Large intestine (tissue), 3 donors: ENCODE measurements at regions not wholly inside any gene's neighbourhood (a gene's known extent, or its start where the extent isn't known, plus 50 kb on each side); places are given as distances from the start of the nearest gene placed in this dataset.
A peak's percentile ranks its signal among the peaks of the same experiment; 100 is the strongest.

ENCODE experiments used
- DNase-seq, 2 donors: peaks; one replicate each; pipeline versions ENCODE4 v3.0.0 to v3.0.0-alpha.2; 2013
- H3K27ac ChIP-seq: one replicate; pipeline ENCODE4 v1.5.1; 2013; ENCODE audit warnings: low read length
- H3K27me3 ChIP-seq: 2 replicates; pipeline ENCODE4 v1.6.1; 2013; ENCODE audit warnings: low read length; ENCODE audit not compliant: control insufficient read depth, insufficient read depth
- H3K36me3 ChIP-seq: 2 replicates; pipeline ENCODE4 v1.6.1; 2013; ENCODE audit warnings: low read length; ENCODE audit not compliant: control insufficient read depth, insufficient read depth
- H3K4me1 ChIP-seq: one replicate; pipeline ENCODE4 v1.6.1; 2013; ENCODE audit warnings: low read length; ENCODE audit not compliant: control insufficient read depth, insufficient read depth
- H3K4me3 ChIP-seq: one replicate; pipeline ENCODE4 v1.5.1; 2013; ENCODE audit warnings: low read length
- H3K9me3 ChIP-seq: one replicate; pipeline ENCODE4 v1.6.1; 2013; ENCODE audit warnings: mild to moderate bottlenecking, low read depth, low read length, moderate library complexity; ENCODE audit not compliant: control insufficient read depth
- WGBS: methylation state at CpG from one replicate; pipeline ENCODE4 v1.1.5; 2013; ENCODE audit warnings: low lambda C conversion rate; ENCODE audit not compliant: insufficient coverage; 5-methylcytosine and 5-hydroxymethylcytosine counted together

- H3K27ac ChIP-seq = no peak overlapping the region
- H3K9me3 ChIP-seq = no peaks in the 10 kb centered on the region
- peak in 1 of 2 donors; percentile 0 for DNase-seq
- 86% methylated on average over 1 of the region's 3 CpGs for WGBS
- H3K4me1 ChIP-seq = no peaks in the 10 kb centered on the region
- H3K27me3 ChIP-seq = no peaks in the 10 kb centered on the region
- H3K4me3 ChIP-seq = no peak overlapping the region
- no peaks in the 10 kb centered on the region for H3K36me3 ChIP-seq
These were observed 444.7 kb downstream of the PLK2 start for GRCh38 chr5:58015175-58015574.

DNA sequence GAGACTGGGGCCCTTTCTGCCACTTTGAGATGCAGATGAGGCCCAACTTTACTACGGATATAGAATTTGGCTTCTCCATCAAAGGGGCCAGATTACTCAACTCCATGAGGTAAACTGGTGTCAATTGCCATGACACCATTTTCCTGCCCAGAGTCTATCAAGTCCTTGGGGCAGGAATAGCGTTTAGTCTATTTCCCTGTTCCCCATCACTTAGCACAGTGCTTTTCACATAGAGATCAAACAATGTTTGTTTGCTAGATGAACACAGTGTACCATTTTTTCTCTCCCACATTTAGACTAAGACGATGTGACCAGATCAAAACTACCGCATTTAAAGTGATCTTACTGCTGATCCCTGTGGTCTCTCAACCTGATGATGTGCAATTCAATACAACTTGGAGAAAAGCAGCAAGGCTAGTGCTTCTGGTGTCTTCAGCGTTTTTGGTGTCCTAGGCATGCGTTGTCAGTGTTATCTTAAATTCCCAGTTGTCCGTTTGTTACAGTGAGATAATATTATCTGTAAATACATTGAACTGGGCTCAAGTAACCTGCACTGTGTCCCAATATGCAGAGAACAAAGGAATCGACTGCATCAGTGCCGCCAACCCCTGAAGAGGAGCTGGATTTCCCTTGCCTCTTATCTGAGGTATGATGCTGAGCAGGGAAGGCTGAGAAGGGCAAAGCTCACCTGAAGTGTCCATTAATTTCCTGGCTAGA, 446.2 kb downstream of the PLK2 start:
- Histone ChIP-seq H3K36me3 (no peaks in the 10 kb centered on the region), H3K4me3 (no peak overlapping the region), H3K4me1 (no peaks in the 10 kb centered on the region), H3K27ac (no peak overlapping the region), H3K27me3 (no peaks in the 10 kb centered on the region), H3K9me3 (no peaks in the 10 kb centered on the region)
- DNase-seq = peak; percentile 16 to 21
- no CpG with 5 or more reads among the region's 9 CpGs for WGBS

DNA sequence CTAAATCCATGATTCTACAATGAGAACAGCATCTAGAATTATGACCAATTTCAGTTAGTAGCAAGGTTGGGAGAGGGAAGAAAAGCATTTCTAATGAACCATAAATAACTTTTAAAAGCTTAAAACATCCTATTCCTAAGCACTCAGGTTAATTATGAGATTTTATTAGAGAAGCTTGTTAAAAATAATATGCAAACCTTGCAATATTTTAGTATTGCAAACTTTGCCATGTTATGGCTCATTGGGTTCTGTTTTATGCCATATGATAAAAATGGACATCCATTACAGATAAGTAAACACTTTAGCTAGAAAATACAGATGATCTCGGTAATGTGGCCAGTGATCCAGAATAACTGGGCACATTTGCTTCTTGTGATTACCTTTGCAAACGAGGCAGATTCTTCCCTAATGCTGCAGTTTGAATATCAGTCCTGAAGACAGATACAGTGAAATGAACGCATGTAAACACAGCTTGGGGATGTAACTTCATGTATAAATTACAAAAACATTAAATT, 447.0 kb downstream of the PLK2 start:
- H3K9me3 ChIP-seq = no peaks in the 10 kb centered on the region
- H3K4me3 ChIP-seq = no peak overlapping the region
- H3K4me1 ChIP-seq = no peaks in the 10 kb centered on the region
- H3K27me3 ChIP-seq = no peaks in the 10 kb centered on the region
- peak in 1 of 2 donors; percentile 0 for DNase-seq
- WGBS = 83% methylated on average over 1 of the region's 3 CpGs
- H3K36me3 ChIP-seq = no peaks in the 10 kb centered on the region
- no peak overlapping the region for H3K27ac ChIP-seq

- H3K4me1 ChIP-seq = no peaks in the 10 kb centered on the region
- peak in 1 of 2 donors; percentile 0 for DNase-seq
- 33% methylated on average over 1 of the region's 1 CpG for WGBS
- no peak overlapping the region for H3K27ac ChIP-seq
- no peaks in the 10 kb centered on the region for H3K36me3 ChIP-seq
- no peaks in the 10 kb centered on the region for H3K27me3 ChIP-seq
- no peaks in the 10 kb centered on the region for H3K9me3 ChIP-seq
- H3K4me3 ChIP-seq = no peak overlapping the region
These were observed 447.8 kb downstream of the PLK2 start for GRCh38 chr5:58012102-58012501.

DNA sequence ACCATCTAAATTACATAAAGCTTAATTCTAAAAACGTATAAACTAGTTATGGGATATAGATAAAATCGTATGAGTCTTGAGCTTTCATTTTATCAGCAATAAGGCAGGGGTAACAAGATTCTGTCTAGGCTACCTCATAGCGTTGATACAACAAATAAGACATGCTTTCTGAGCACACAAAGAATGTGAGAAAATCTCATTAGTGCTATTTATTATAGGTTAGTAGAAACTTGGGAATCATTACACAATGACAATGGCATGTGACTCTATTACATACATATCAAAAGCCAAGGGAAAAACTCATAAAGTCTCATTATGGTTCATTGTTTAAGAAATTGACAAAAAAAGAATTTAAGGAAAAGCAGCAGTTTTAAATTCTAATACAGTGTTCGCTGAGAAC, 448.6 kb downstream of the PLK2 start:
- H3K27me3 ChIP-seq = no peaks in the 10 kb centered on the region
- H3K4me3 ChIP-seq = no peak overlapping the region
- H3K27ac ChIP-seq = no peak overlapping the region
- no peaks in the 10 kb centered on the region for H3K9me3 ChIP-seq
- no peaks in the 10 kb centered on the region for H3K4me1 ChIP-seq
- 100% methylated on average over 2 of the region's 4 CpGs for WGBS
- no peak for DNase-seq
- no peaks in the 10 kb centered on the region for H3K36me3 ChIP-seq

GRCh38 chr5:58009754-58010153, 450.1 kb downstream of the PLK2 start:
- no CpG with 5 or more reads among the region's 2 CpGs for WGBS
- Histone ChIP-seq H3K27me3 (no peaks in the 10 kb centered on the region), H3K9me3 (no peaks in the 10 kb centered on the region), H3K4me1 (no peaks in the 10 kb centered on the region), H3K27ac (no peak overlapping the region), H3K36me3 (no peaks in the 10 kb centered on the region), H3K4me3 (no peak overlapping the region)
- peak in 1 of 2 donors; percentile 0 for DNase-seq

DNA sequence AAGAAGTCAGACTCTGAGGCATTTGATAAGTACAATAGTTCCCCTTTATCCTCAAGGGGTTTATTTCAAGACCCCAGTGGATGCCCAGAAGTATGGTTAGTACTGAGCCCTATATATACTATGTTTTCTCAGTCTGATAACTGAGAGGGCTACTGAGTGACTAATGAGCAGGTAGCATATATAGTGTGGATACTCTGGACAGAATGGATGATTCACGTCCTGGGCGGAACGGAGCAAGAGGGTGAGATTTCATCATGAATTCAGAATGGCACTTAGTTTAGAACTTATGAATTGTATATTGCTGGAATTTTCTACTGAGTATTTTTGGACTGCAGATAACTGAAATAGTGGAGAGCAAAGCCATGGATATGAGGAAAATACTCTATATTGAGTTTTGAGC, 457.6 kb downstream of the PLK2 start:
- H3K27me3 ChIP-seq = no peaks in the 10 kb centered on the region
- WGBS = no CpG with 5 or more reads among the region's 3 CpGs
- DNase-seq = no peak
- no peaks in the 10 kb centered on the region for H3K4me1 ChIP-seq
- H3K9me3 ChIP-seq = no peaks in the 10 kb centered on the region
- H3K4me3 ChIP-seq = no peak overlapping the region
- H3K27ac ChIP-seq = no peak overlapping the region
- H3K36me3 ChIP-seq = no peaks in the 10 kb centered on the region

GRCh38 chr5:57993866-57994265, 466.0 kb downstream of the PLK2 start:
- WGBS = no CpG with 5 or more reads among the region's 1 CpG
- H3K36me3 ChIP-seq = no peaks in the 10 kb centered on the region
- H3K9me3 ChIP-seq = no peaks in the 10 kb centered on the region
- no peaks in the 10 kb centered on the region for H3K27me3 ChIP-seq
- DNase-seq = no peak
- H3K27ac ChIP-seq = no peak overlapping the region
- no peaks in the 10 kb centered on the region for H3K4me1 ChIP-seq
- H3K4me3 ChIP-seq = no peak overlapping the region

DNA sequence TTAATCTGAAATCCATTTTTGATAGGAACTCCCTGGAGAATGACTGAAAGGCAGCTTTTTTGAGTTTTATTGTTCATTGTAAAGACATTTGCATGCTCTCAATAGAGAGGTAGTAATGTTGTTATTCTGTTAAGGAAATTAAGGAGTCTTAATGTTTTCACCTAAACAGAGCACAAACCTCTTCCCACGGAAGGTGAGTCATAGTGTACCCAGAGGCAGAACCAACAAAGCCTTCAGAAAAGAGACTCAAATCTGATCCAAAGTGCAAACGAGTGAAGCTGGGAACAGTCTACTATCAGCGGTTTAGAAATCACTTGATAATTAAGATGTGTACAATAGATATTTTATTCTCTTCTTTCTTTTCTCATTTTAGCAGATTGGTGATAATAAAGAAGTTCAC, 470.5 kb downstream of the PLK2 start:
- Histone ChIP-seq H3K9me3 (no peaks in the 10 kb centered on the region), H3K4me1 (no peaks in the 10 kb centered on the region), H3K4me3 (no peak overlapping the region), H3K27ac (no peak overlapping the region), H3K27me3 (no peaks in the 10 kb centered on the region), H3K36me3 (no peaks in the 10 kb centered on the region)
- DNase-seq = no peak
- no CpG with 5 or more reads among the region's 3 CpGs for WGBS

- no peaks in the 10 kb centered on the region for H3K27me3 ChIP-seq
- H3K4me3 ChIP-seq = no peak overlapping the region
- H3K9me3 ChIP-seq = no peaks in the 10 kb centered on the region
- no CpG with 5 or more reads among the region's 1 CpG for WGBS
- no peak for DNase-seq
- no peaks in the 10 kb centered on the region for H3K4me1 ChIP-seq
- H3K36me3 ChIP-seq = no peaks in the 10 kb centered on the region
- H3K27ac ChIP-seq = no peak overlapping the region
These were observed 471.1 kb downstream of the PLK2 start for GRCh38 chr5:57988813-57989212.

DNA sequence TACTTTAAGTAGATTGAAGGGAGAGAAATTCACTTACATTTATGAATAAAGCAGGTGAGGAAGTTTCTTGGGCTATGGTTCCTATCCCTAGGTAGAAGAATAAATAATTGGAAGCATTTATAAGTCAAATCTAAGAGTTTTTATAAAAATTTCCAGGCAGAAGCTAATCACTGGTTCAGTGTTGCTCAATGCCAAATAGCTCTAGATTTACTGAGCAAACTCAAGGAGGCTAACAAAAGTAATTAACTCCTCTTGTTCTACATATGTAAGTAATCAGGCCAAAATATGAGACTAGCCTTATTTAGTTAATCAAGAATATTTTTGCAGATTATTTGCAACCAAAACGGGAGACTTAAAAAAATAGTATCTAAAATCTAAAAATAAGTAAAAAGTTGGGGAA, 472.3 kb downstream of the PLK2 start:
- Histone ChIP-seq H3K4me3 (no peak overlapping the region), H3K9me3 (no peaks in the 10 kb centered on the region), H3K4me1 (no peaks in the 10 kb centered on the region), H3K27me3 (no peaks in the 10 kb centered on the region), H3K36me3 (no peaks in the 10 kb centered on the region), H3K27ac (no peak overlapping the region)
- no peak for DNase-seq
- no CpG with 5 or more reads among the region's 1 CpG for WGBS
